Amniotic epithelial cell (primary cell): ENCODE measurements at regions not wholly inside any gene's neighbourhood (a gene's known extent, or its start where the extent isn't known, plus 50 kb on each side); places are given as distances from the start of the nearest gene placed in this dataset.
"Not testable (repeated sequence)": the region's sequence is repeated elsewhere in the genome, so short reads cannot be mapped to it uniquely, and the experiment has no call there.

Source experiments
- DNase-seq: peaks from one replicate; pipeline ENCODE4 v3.0.0-alpha.2; 2010; ENCODE audit warnings: low read depth

DNA sequence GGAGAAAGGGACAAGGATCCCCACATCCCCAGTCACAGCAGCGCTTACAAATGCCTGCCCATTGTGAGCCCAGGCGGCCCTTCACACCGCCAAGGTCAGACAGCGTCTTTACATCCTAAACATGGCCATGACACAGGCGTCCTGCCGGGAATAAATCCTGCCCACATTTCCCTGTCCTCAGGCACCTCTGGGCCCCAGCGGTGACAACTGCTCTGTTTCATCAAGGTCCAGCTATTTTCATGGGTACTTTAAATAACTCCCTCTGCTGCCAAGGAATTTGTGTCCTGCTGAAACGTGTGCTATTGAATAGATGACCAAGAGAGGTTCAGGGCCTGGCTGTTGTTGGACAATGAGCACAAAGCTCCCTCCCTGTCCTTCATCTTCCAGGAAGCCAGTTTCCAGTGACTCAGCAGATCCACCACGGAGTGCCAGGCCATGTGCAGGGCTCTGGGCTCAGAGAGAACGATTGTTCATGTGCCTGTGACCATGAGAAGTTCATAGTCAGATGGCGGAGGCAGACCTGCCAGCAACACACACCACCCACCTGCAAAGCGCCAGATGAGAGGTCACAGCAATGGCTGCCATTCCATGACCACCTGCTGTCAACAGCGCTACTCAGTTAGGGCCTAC lies 195.8 kb downstream of the MATN1 start:
- no peak for DNase-seq

DNA sequence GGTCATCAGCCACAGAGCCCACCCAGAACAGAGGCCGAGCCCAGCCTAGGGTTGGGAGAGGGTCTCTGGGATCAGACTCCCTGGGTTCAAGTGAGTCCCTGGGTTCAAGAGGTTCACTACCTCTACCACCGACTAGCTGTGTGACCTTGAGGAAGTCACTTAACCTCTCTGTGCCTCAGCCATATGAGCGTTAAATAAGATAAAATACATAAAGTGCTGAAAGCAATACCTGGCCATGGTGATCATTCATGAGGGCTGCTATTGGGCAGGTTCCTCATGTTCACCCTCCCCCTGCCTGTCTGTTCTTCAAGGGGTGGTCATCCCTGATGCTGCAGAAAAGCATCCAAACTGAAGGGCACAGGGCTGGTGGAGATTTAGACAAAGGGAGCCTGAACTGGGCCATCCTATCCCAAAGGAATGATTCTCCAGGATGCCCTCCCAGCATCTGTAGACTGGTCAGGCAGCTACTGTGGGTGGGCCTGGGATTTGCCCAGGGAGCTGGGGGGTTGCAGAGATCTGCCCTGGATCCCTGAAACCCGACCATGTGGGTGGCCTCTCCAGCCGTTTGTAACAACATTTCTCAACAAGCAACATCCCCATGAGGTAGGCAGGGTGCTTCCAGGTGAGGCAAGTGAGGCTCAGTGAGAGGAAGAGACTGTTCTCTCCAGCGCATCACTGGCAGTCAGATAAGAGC lies 196.6 kb downstream of the MATN1 start:
- no peak for DNase-seq

DNA sequence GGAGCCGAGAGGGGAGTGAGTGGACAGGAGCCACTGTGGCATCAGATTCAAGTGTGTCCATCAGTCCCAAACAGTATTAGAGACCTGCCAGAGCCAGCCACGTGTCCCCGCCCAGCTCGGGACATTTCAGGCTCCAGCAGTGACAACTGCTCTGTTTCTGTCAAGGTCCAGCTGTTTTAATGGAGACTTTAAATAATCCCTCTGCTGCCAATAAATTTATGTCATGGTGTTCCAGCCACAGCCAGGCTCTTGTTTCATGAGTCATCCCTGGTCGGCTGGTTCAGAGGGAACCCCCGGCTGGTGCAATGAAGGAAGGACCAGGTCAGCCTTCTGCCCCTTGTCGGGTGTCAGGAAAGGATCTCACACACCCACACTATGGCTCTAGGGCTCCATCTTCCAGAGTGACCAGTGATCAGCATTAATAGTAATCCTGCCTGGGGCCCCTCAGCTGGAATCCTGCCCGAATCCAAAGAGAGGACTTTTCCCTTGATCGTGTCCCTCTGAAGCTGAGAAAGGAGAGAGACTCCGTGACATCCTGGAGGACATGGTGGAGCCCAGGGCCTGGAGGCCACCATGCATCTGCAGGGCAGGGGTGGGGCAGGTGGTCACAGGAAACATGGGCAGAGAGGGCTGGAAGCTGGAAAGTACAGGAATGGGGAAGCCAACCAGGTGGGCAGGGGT lies 197.3 kb downstream of the MATN1 start:
- DNase-seq = peak; percentile 82

DNA sequence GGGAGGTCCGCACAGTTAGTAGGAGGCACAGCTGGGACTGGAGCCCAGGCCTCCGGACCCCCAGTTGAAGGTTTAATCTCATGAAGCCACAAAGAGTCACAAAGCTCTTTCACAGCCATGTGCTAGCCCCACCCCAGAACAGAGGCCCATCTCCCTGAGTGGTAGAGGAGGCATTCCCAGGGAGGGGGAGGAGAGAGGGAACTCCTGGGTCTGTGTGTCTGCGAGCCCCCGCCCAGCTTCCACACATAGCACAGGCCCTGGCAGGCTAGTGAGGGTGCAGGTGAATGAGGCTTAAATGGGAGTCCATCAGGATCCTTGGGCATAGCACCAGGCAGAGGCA lies 197.8 kb downstream of the MATN1 start:
- DNase-seq = no peak

DNA sequence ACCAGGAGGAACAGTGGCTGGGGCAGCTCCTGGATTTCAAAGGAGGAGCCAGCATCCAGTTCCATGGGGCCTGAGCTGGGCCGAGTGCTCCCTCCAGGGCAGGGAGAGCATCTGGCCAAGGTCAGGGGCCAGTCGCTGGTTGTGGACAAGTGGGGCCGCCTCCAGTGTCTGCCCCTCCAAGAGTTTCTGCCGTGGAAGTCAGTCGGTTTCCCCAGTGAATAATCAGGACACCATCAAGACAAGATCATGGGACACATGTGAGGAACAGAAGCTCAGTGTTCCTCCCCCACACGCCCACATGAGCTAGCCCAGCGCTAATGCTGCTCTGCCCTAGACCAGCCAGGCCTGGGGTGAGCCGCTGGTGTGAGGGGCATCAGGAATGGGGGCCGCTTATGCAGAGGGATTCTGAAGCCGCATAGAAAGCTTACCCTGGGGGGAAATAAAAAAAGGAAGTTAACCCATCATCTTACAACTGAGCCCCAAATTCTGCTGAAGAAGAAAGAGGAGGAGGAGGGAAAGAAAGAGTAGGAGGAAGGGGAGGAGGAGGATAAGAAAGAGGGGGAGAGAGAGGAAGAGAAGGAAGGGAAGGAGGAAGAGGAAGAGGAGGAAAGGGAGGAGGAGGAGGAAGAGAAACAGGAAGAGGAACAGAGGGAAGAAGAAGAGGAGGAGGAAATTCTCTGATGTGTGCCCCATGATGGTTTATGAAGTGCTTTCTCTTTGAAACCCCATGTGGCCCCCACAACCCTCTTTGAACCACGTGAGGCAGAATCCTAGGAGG lies 198.4 kb downstream of the MATN1 start:
- no peak for DNase-seq

DNA sequence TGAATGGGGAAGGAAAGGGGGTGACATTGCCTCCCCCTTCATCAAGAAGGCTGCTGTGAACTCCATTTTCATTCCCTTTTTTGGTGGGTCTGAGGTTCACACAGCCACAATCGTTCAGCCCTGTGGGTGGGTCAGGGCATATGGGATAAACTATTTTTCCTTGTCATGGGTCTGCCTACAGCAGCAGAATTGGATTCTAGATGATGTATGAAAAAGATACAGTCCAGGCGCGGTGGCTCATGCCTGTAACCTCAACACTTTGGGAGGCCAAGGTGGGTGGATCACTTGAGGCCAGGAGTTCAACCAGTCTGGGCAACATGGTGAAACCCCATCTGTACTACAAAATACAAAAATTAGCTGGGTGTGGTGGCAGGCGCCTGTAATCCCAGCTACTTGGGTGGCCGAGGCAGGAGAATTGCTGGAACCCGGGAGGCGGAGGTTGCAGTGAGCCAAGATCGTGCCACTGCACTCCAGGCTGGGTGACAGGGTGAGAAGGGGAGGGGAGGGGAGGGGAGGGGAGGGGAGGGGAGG lies 199.3 kb downstream of the MATN1 start:
- not testable (repeated sequence) for DNase-seq

DNA sequence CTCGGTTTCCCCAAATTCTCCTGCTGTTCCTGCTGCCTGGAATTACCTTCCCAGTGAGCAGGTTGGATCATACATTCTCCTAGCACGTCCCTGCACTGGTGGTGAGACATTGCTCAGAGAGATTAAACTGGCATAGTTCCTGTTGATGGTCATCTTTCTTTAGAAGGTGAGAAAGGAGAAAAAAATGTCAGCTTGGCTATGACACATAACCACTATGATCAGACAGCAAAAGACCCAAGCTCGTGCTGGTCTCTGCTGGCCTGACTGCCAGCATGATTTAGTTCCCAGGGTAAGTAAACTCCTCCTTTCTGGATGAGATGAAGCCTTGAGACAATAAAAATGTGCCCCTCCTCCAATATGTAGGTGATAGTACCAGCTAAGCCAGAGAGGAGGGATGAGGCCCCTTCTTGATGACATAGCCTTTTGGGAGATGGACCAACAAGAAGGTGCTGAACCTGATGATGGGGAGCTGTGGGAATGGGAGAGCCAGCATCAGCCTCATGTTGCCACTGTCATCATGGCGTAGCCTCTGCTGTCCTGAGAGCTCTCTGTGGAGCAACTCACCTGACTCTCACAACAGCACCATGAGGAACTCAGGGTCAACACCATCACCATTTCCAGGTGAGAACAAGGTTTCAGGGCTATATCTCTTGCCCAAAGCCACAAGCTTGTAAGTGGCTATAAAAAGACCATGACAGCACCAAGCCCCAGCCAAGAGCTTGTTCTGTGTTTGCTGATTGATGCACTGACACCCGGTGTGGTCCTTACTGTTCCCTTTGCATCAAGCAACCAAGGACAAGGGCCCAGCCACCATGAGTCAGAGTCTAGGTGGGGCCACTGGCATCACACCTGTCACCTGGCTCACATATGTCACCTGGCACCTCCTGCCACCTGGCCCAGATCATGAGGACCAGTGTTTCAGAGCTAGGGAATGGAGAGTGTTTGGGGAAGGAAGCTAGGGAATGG lies 200.0 kb downstream of the MATN1 start:
- DNase-seq = peak; percentile 86

DNA sequence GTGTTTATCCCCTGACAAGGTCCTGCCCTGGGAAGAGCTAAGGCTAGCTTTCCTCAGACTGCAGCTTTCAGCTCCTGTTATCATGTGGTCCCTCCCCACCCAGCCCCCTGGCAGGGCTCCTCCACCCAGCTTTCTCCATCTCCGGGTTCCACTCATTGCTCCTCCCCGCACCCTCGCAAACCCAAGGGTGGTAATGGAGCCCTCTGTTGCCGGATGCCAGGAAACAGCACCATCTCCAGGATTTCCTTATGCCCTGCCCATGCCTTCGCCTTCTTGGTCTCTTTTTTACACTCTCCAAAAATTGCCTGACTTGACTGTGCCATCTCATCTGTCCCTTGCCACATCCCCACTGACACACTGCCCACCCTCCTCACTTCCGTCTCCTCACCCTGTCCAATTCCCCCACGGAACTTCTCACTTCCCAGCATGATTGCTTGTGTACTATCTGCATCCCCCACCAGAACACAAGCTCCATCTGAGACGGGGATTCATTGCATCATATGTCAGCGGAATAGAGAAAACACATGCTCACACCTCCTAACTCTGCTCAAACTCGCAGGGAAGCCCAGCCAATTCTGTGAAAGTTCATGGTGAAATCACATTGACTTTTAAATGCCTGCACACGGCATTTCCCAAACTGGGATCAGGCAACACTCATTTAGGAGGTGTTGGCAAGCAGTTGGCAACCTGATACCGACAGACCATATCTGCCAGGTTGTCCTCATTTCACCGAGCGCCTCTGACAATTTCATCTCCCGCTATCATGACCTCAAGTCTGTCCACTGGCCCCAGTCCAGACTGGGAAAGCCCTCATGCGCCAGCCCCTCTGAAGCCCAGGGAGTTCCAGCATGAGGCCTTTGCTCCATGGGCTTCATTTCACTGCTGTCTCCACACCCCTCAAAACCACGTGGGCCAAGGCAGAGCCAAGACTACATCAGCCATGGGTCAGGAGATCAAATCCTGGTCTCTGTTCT lies 201.1 kb downstream of the MATN1 start:
- peak; percentile 58 for DNase-seq

DNA sequence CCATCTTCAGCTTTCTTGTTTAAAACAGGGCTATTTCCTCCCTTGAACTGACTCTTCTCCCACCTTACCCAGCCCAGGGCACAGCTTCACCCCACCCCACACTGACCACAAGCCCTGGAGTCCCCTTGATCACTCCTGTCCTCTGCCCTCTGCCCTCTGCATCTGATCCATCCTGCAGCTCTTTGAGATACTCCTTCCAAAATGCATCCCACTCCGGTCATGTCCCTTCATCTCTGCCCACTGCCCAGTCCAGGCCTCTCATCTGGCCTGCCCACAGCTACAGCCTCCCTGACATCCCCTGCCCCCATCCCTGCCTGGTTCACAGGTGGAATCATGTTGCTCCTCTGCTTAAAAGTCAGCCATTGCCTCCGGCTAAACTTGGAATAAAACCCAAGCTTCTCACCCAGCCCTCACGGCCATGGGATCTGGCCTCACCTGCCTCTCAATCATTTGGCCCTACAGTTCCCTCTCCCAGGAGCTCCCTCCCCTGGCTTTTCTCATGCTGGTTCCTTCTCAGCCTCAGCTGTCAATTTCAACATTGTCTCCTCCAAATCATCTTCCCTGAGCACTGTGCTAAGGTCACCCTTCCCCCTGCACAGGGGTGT lies 202.0 kb downstream of the MATN1 start:
- DNase-seq = no peak

DNA sequence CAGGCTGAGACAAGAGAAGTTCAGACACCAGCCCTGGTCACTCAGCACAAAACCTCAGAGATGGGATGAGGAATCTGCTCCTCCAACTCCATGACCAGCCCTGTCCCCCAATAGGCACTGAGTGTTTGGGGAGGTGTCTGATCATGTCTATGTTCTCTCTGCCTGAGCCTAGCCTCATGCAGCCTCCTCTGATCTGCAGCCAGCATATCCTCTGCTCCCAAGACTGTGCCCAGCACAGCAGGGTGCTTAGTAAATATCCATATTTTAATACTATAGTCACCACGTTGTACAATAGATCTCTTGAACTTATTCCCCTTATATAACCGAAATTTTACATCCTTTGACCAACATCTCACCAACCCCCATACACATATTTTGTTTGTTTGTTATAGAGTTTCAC lies 202.9 kb downstream of the MATN1 start:
- DNase-seq = no peak

DNA sequence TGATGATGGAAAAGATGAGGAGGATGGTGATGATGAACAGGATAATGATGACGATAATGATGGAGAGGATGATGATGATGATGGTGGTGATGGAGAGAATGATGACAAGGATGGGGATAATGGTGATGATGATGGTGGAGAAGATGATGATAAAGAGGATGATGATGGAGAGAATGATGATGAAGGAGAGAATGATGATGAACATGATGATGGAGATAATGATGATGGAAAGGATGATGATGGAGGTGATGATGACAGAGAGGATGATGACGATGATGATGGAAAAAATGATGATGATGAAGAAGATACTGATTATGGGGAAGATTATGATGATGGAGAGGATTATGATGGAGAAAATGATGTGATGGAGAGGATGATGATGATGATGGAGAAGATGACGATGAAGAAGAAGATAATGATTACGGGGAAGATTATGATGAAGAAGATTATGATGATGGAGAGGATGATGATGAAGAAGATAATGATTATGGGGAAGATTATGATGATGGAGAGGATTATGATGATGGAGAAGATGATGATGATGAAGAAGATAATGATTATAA lies 204.1 kb downstream of the MATN1 start:
- DNase-seq = no peak

DNA sequence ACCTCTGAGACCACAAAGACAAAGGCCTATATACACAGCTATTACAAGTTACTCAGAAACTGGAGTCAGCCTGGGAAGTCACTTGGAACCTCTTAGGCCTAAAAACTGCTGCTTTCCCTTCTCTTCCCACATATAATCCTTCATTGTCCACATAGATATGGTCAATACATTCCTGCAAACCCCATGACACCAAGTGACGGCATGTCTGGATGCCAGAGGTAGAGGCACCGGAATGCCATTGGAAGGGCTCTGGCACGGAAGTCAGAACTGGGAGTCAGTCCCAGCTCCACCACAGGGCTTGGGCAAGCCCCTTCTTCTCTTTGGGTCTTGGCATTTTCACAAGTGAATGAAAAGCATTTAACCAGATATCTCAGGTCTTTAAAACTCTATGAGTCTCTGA lies 204.7 kb downstream of the MATN1 start:
- no peak for DNase-seq

DNA sequence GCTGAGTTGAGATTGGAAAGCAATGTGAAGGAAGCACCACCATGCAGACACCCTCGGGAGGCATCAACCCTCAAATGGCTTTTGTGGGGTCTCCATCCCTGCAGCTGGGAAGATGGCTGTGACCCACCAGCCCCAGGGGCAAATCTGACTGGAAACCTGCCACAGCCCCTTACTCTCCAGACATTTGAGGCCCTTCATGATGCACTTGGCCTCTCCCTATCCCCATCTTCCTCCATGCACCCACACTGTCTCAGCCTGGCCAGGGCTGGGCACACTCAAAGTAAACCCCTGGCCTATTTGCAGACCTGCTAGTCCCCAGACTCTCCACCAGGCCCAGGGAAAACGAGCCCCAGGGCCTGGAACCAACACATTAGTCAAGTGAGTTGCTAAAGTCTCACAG lies 205.2 kb downstream of the MATN1 start:
- DNase-seq = no peak

DNA sequence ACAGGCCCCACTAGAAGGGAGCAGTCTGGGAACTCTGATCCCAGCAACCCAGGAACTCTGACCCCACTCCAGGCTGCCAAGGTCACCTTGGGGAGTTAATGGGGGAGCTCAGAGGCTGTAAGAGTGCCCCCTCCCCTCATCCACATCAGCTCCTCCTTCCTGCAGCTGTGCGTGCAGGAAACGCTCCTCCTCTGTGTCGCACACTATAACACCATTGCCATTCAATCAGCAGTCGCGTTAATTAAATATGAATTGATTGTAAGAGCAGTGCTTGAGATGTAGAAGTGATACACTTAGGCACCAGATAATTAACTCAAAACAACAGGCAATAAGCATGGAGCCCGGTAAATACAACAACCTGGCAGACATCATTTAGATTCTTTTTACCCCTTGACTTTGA lies 205.7 kb downstream of the MATN1 start:
- DNase-seq = not testable (repeated sequence)

DNA sequence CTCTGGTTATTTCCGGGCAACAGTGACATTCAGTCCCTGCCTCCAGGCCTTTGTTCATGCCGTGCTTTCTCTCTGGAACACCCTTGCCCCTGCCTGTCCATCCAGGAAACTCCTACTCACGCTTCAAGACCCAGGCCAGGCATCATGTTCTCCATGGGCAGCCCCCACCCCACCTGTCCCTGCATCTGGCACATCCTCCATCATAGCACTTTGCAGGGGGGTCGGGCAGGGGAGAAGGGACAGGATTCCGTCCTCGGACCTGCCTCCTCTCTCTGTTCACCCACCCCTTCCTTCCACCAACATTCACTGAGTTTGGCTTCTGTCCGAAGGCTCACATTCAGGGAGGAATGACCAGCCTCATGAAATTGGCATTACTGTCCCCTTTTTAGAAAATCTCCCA lies 206.1 kb downstream of the MATN1 start:
- not testable (repeated sequence) for DNase-seq

DNA sequence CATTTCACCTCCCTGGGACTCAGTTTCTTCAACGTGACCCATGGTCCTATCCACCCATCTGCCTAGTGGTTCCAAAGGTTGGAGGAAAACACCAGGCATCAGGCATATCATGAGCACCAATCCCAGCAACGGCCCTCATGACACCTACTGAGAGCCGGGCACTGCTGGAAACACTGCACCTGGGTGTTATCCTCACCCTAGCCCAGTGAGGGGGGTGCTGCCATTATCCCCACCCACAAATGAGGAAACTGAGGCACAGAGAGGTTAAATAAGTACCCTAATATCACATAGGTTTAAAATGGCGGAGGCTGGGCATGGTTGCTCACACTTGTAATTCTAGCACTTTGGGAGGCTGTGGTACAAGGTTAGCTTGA lies 206.9 kb downstream of the MATN1 start:
- no peak for DNase-seq

DNA sequence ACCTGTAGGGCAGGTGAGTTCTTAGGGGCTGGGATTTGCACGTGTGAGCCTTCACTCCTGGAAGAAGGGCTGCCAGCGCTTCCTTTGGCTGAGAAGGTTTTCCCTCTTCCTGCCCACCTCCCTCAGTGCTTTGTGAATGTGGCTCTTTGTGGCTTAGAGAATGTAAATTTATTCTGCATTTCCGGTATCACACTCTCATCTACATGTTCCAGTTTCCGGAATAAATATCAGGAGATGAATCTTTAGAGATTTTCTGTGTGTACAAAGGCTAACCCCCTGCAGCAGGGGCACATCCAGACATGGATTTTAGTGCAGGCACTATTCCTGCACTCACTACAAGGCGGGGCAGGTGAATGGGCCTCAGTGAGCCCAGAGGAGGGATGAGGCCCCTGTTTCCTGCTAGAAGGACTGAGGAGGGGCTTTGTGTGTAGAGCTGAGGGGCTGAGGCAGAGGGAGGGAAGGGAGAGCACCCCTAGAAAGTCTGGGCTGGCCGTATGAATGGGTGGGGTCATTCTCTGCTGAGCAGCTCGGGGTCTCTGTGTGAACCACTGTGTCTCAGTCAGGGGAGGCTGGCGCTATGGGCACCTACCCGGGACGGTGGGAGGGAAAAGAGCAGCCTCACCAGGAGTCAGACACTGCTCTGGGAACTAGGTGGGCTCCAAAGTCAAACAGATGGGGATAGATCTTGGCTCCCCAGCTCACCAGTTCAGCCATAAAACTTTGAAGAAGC lies 207.5 kb downstream of the MATN1 start:
- no peak for DNase-seq

DNA sequence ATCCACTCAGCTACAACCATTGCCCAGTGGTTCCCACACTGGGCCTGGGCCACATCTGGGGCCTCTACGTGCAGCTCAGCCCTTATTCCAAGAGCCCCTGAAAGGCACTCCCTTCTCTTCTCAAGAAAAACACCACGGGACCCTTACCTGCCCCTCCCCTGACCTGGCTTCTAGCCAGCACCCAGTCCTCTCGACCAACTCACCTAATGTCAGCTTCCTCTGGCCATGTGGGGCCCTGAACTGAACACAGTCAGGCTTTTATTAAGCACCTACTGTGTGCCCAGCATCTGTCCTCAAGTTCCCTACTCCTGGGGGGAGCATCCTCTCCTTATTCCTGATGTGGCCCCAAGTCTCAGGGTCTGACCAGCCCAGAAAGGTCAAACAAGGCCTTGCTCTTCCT lies 208.4 kb downstream of the MATN1 start:
- DNase-seq = no peak
